ENCODE measurements at regions not wholly inside any gene's neighbourhood (a gene's known extent, or its start where the extent isn't known, plus 50 kb on each side); places are given as distances from the start of the nearest gene placed in this dataset.

DNA sequence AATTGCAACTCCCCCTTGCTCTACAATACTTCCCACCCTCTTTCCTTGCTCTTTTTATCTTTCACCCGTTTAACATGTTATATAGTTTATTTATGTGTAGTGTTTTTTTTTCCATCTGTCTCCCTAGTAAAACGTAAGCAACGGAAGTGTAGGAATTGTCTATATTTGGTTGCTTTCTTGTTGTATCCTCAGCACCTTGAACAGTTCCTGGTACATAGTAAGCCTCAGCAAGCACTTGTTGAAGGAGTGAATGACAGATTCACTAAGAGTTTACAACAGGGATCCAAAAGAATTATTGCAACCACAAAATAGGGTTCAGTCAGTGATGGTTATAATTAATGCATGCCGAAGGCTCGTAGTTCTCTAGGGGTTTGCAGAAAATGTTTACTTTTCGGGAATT, 242.7 kb downstream of the SAMD5 start:
- ChIA-PET POLR2A (no interaction called here), CTCF (no interaction called here)
- TF ChIP-seq CTCF (IDR thresholded peaks at IDR 0.05; ENCODE audit: control extremely low read depth, extremely low read depth, low read depth, missing control alignments) = no peak
- no peak for DNase-seq (ENCODE audit: extremely low spot score)

DNA sequence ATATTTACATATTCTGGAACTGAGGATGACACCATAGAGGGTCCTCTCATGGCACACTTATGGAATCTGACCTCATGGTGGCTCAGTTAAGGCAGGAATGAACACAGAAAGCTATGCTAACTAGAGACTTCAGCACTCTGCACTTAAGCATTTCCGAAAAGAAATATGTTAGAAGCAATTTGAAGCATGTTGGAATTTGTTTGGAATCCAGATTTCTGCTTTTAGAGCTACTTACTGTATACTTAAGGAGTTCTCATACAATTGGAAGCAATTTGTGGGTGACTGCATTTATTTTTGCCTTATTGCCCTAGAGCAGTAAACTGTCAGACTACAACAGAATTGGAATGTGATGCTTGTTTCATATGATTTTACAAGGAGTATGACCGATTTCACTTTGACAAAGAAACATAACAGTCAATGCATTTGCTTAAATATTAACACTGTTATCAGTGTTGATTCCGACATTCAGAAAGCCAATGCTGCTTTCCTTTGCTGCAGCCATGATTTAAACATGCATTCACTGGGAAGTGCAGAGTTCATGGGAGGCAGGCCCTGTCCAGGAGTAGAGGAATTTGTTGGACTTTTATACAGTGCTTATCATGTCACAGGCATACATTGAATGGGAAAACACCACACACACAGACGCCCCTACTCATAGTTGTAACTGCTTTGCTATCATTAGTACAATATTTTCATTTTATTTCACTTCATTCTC, 244.4 kb downstream of the SAMD5 start:
- ChIA-PET POLR2A (no interaction called here), CTCF (no interaction called here)
- DNase-seq (ENCODE audit: extremely low spot score) = no peak
- TF ChIP-seq CTCF (IDR thresholded peaks at IDR 0.05; ENCODE audit: control extremely low read depth, extremely low read depth, low read depth, missing control alignments) = no peak

- ChIA-PET POLR2A (no interaction called here), CTCF (no interaction called here)
- no peak for DNase-seq (ENCODE audit: extremely low spot score)
- no peak for TF ChIP-seq CTCF (IDR thresholded peaks at IDR 0.05; ENCODE audit: control extremely low read depth, extremely low read depth, low read depth, missing control alignments)
Measured at GRCh38 chr6:147755999-147756398, 247.5 kb downstream of the SAMD5 start.

DNA sequence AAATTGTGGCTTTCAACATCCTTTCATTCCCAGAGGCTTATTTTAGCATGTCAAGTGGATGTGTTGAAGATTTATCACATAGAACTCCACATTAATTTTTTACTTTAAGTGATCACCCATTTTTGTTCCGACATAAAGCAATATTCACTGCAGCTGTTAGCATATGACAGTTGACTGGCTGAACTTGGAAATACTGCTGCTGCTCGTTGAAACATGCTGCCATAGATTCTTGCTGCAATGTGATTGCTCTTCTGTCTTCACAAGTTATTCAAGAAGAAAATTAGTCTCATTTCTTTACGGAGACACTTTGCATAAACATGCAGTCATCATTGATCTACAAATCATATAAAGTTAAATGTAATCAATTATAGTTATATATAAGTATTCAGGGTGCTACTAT, 248.4 kb downstream of the SAMD5 start:
- ChIA-PET POLR2A (no interaction called here), CTCF (no interaction called here)
- no peak for DNase-seq (ENCODE audit: extremely low spot score)
- no peak for TF ChIP-seq CTCF (IDR thresholded peaks at IDR 0.05; ENCODE audit: control extremely low read depth, extremely low read depth, low read depth, missing control alignments)

GRCh38 chr6:147757291-147757690, 248.8 kb downstream of the SAMD5 start:
- ChIA-PET CTCF (no interaction called here), POLR2A (no interaction called here)
- no peak for TF ChIP-seq CTCF (IDR thresholded peaks at IDR 0.05; ENCODE audit: control extremely low read depth, extremely low read depth, low read depth, missing control alignments)
- no peak for DNase-seq (ENCODE audit: extremely low spot score)

DNA sequence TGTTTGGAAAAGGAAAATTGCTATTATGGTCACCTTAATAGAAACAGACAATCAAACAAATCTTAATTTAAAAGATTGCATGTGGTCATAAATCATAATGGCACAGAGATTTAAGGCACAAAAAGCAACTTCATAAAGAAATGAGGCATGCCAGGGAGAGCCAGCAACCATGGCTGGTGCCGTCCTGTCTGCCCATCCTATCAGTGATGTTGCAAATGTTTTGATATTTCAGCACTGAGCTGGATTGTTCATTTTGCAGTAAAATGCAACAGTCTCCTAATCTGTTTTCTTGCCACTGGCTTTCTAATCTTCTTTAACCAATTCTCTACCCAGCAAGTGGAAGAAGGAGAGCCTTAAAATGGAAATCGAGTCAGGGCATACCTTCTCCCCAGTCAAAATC, 249.8 kb downstream of the SAMD5 start:
- CTCF ChIA-PET = no interaction called here
- no peak for DNase-seq (ENCODE audit: extremely low spot score)
- POLR2A ChIA-PET = no interaction called here
- no peak for TF ChIP-seq CTCF (IDR thresholded peaks at IDR 0.05; ENCODE audit: control extremely low read depth, extremely low read depth, low read depth, missing control alignments)

Data from GM10248 (cell line).